ENCODE measurements at regions not wholly inside any gene's neighbourhood (a gene's known extent, or its start where the extent isn't known, plus 50 kb on each side); places are given as distances from the start of the nearest gene placed in this dataset.

DNA sequence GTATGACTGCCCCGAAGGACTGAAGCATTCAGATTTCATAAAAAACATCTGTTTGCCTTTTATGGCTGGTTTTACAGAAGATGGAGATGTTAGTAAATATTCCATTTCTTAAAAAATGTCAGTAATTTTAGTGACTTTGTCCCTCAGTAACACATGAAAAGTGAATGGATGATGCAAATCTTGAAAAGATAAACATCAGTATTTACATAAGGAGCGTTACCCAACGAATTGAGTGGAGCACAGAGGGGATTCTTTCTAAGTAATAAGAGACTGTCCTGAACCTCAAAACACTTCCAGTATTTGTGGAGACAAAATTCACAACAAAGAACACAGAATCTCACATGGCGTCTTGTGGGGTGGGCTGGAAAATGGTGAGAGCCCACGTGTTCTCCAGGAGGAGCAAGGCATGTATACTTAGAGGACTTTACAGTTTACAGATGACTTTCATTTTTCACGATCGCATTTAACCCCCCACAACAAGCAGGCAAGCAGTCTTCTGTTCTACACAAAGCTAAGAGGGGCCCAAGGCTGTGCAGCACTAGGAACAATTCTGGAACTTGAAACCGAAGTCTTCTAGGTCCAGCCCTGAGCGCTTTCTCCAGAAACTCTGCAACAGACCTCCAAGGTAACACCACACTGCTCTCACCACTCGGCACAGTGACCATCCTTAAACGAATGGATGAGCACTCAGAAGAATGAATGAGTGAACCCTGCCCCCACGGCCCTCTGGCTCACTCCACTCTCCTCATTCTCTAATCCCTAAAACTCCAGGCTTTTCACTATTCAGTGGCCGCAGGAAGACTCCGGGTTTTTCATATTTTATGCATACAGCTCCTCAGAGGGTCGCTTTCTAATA lies 709.8 kb downstream of the UQCRFS1 start:
- DNase-seq (no peak), ATAC-seq (no peak)
- peaks cover 25% of the 10 kb centered on the region for H3K4me1 Mint-ChIP-seq (ENCODE audit: low read depth)
- no peak overlapping the region for H3K4me3 Mint-ChIP-seq
- no peaks in the 10 kb centered on the region for H3K9me3 Mint-ChIP-seq (ENCODE audit: insufficient read depth)
- ChIA-PET CTCF (interaction anchor here (2.2 kb wide), 1 partner anchor 131 kb away, joined by 5 read pairs; no protein-coding TSS in a partner anchor), POLR2A (no interaction called here)
- no peak overlapping the region for H3K27ac Mint-ChIP-seq
- H3K36me3 Mint-ChIP-seq (ENCODE audit: low read depth): no peaks in the 10 kb centered on the region
- H3K27me3 Mint-ChIP-seq (ENCODE audit: low read depth): no peaks in the 10 kb centered on the region

DNA sequence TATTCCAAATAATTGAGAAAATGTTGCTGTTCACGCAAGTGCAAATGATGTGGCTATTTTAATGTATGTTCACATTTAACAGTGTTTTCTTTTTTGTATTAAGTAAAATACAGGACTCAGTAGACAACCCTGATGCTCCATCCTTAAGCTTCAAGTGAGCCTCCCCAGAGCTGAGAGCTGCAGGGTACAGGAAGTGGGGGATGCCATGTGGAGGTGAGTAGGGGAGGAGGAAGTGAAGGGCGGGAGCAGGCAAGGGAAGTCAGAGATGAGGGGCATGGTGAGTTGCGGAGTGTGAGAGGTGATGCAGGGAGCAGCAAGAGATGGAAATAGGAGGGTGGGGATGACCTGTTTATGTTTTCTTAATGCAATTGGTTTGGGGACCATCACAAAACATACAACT lies 711.0 kb downstream of the UQCRFS1 start:
- Mint-ChIP-seq H3K27me3 (ENCODE audit: low read depth) (no peaks in the 10 kb centered on the region), H3K4me1 (ENCODE audit: low read depth) (peaks cover 25% of the 10 kb centered on the region), H3K4me3 (no peak overlapping the region), H3K9me3 (ENCODE audit: insufficient read depth) (no peaks in the 10 kb centered on the region), H3K27ac (no peak overlapping the region), H3K36me3 (ENCODE audit: low read depth) (no peaks in the 10 kb centered on the region)
- ChIA-PET POLR2A (no interaction called here), CTCF (no interaction called here)
- DNase-seq (no peak), ATAC-seq (no peak)

DNA sequence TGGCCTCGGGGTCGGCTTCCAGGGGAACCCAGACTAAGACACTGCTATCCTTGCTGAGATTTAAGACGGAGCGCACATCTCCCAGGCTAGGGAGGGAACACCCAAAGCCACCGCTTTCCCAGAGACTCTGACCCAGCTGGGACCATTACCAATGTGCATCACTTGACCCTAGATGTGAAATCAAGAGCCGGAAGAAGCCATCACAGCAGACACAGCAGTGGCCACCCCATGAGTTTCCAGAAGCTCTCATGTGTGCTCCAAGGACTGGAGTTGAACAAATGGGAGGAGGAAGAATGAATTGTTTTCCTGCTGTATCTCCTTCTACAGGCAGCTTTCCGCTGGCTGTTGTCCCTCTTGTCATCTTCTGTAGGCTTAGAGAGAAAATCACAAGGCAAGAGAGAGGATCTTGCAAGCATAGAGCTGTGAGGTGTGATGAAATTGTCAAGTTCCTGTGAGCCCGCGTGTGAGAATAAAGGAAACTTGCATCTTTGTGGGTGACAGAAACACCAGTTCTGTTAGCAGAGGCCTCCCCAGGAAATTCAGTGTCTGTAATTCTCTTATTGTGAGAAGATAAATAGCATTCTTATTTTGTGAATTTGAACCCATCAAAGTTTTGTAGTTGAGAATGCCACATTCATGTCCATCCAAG lies 711.8 kb downstream of the UQCRFS1 start:
- H3K4me1 Mint-ChIP-seq (ENCODE audit: low read depth): peaks cover 25% of the 10 kb centered on the region
- no peaks in the 10 kb centered on the region for H3K27me3 Mint-ChIP-seq (ENCODE audit: low read depth)
- no peak for DNase-seq
- H3K4me3 Mint-ChIP-seq: no peak overlapping the region
- H3K9me3 Mint-ChIP-seq (ENCODE audit: insufficient read depth): no peaks in the 10 kb centered on the region
- H3K27ac Mint-ChIP-seq: peak overlapping the region; percentile 60
- no peak for ATAC-seq
- ChIA-PET CTCF (no interaction called here), POLR2A (no interaction called here)
- H3K36me3 Mint-ChIP-seq (ENCODE audit: low read depth): no peaks in the 10 kb centered on the region

- Mint-ChIP-seq H3K27me3 (ENCODE audit: low read depth) (no peaks in the 10 kb centered on the region), H3K4me3 (no peak overlapping the region), H3K27ac (no peak overlapping the region), H3K4me1 (ENCODE audit: low read depth) (peaks cover 20% of the 10 kb centered on the region), H3K9me3 (ENCODE audit: insufficient read depth) (no peaks in the 10 kb centered on the region), H3K36me3 (ENCODE audit: low read depth) (no peaks in the 10 kb centered on the region)
- POLR2A ChIA-PET: no interaction called here
- CTCF ChIA-PET: no interaction called here
- ATAC-seq: no peak
- no peak for DNase-seq
Measured at GRCh38 chr19:28500296-28500695, 712.7 kb downstream of the UQCRFS1 start.

DNA sequence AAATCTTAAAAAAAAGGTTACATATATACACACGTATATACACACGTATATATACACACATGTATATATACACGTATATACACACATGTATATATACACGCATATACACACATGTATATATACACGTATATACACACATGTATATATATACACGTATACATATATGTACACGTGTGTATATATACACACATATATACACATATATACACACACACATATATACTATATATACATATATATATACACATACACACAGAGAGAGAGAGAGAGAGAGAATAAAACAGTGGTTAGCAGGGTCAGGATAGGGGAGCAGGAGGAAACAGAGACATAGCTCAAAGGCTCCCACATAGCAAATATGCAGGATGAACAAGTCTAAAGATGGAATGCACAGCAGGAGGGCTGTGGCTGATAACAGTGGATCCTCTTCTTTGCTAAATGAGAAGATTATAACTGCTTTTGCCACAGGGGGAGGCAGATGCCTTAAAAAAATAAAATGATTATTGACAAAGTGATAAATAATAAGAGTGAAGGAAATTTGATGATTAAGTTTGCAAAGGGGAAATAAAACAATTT lies 714.5 kb downstream of the UQCRFS1 start:
- H3K4me1 Mint-ChIP-seq (ENCODE audit: low read depth): peaks cover 18% of the 10 kb centered on the region
- DNase-seq (no peak), ATAC-seq (no peak)
- POLR2A ChIA-PET: no interaction called here
- no peaks in the 10 kb centered on the region for H3K27me3 Mint-ChIP-seq (ENCODE audit: low read depth)
- no peak overlapping the region for H3K27ac Mint-ChIP-seq
- CTCF ChIA-PET: no interaction called here
- no peaks in the 10 kb centered on the region for H3K36me3 Mint-ChIP-seq (ENCODE audit: low read depth)
- no peak overlapping the region for H3K4me3 Mint-ChIP-seq
- H3K9me3 Mint-ChIP-seq (ENCODE audit: insufficient read depth): no peaks in the 10 kb centered on the region

- CTCF ChIA-PET: no interaction called here
- Mint-ChIP-seq H3K36me3 (ENCODE audit: low read depth) (no peaks in the 10 kb centered on the region), H3K4me1 (ENCODE audit: low read depth) (peaks cover 18% of the 10 kb centered on the region), H3K9me3 (ENCODE audit: insufficient read depth) (no peaks in the 10 kb centered on the region), H3K27me3 (ENCODE audit: low read depth) (no peaks in the 10 kb centered on the region), H3K4me3 (no peak overlapping the region), H3K27ac (no peak overlapping the region)
- DNase-seq (no peak), ATAC-seq (no peak)
- POLR2A ChIA-PET: no interaction called here
Measured at GRCh38 chr19:28497887-28498286, 715.1 kb downstream of the UQCRFS1 start.

DNA sequence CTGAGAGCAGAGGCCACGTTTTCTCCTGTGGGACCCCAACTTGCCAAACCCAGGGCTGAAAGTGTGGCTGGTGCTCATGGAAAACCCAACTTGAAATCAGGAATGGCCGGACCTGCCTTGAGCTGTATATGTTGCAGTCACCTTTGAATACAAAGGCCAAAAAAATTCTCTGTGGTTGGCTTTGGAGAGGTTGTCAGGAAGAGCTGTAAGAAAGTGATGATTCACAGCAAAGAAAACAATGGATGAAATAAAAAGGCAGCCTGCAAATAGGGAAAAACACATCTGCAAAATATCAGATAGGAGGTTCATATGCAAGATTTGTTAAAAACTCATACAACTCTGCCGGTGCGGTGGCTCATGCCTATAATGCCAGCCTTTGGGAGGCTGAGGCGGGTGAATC lies 715.8 kb downstream of the UQCRFS1 start:
- Mint-ChIP-seq H3K36me3 (ENCODE audit: low read depth) (no peaks in the 10 kb centered on the region), H3K27me3 (ENCODE audit: low read depth) (no peaks in the 10 kb centered on the region), H3K9me3 (ENCODE audit: insufficient read depth) (no peaks in the 10 kb centered on the region), H3K27ac (no peak overlapping the region), H3K4me1 (ENCODE audit: low read depth) (peaks cover 15% of the 10 kb centered on the region), H3K4me3 (no peak overlapping the region)
- no peak for DNase-seq
- POLR2A ChIA-PET: no interaction called here
- CTCF ChIA-PET: no interaction called here
- ATAC-seq: no peak

DNA sequence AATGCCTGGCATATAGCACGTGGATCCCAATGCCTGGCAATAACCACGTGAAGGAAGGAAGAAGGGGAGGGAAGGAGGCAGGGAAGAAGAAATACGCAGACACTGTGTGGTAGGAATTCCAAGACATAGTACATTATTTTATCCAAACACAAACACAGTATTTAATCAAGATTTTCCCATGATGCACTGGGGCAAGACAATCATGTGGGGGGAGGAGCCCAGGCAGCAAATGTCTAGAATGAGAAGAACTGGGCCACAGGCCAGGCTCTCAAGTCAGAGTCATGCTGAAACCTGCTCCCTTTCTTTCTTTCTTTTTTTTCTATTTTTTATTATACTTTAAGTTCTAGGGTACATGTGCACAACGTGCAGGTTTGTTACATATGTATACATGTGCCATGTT lies 717.9 kb downstream of the UQCRFS1 start:
- no peak overlapping the region for H3K27ac Mint-ChIP-seq
- no peak for ATAC-seq
- CTCF ChIA-PET: no interaction called here
- POLR2A ChIA-PET: no interaction called here
- no peak overlapping the region for H3K4me3 Mint-ChIP-seq
- no peaks in the 10 kb centered on the region for H3K9me3 Mint-ChIP-seq (ENCODE audit: insufficient read depth)
- H3K36me3 Mint-ChIP-seq (ENCODE audit: low read depth): no peaks in the 10 kb centered on the region
- no peaks in the 10 kb centered on the region for H3K4me1 Mint-ChIP-seq (ENCODE audit: low read depth)
- H3K27me3 Mint-ChIP-seq (ENCODE audit: low read depth): no peaks in the 10 kb centered on the region
- no peak for DNase-seq

GRCh38 chr19:28494461-28494860 lies 718.5 kb downstream of the UQCRFS1 start:
- no peaks in the 10 kb centered on the region for H3K36me3 Mint-ChIP-seq (ENCODE audit: low read depth)
- H3K27me3 Mint-ChIP-seq (ENCODE audit: low read depth): no peaks in the 10 kb centered on the region
- no peak overlapping the region for H3K27ac Mint-ChIP-seq
- POLR2A ChIA-PET: no interaction called here
- no peaks in the 10 kb centered on the region for H3K4me1 Mint-ChIP-seq (ENCODE audit: low read depth)
- DNase-seq: no peak
- H3K9me3 Mint-ChIP-seq (ENCODE audit: insufficient read depth): no peaks in the 10 kb centered on the region
- CTCF ChIA-PET: no interaction called here
- no peak overlapping the region for H3K4me3 Mint-ChIP-seq
- ATAC-seq: no peak

DNA sequence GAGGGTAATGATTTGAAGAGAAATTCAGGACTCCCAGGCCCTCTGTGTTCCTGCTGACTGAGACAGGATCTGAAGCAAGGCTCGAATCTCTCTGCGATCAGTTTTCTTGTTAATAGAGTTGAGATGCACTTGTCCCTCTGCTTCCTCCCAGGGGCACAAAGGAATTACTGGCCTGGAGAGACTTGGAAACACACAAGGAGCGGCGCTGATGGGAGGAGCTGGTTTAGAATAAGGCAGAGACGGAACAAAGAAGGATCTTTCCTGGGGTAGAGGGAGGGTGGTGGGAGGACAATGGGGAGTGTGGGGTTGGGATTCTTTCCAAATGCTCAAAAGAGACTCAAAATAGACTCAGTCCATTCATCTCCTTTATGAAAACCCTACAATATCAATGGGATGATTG lies 719.1 kb downstream of the UQCRFS1 start:
- no peak overlapping the region for H3K27ac Mint-ChIP-seq
- POLR2A ChIA-PET: no interaction called here
- H3K27me3 Mint-ChIP-seq (ENCODE audit: low read depth): no peaks in the 10 kb centered on the region
- no peaks in the 10 kb centered on the region for H3K4me1 Mint-ChIP-seq (ENCODE audit: low read depth)
- H3K36me3 Mint-ChIP-seq (ENCODE audit: low read depth): no peaks in the 10 kb centered on the region
- CTCF ChIA-PET: no interaction called here
- DNase-seq (no peak), ATAC-seq (no peak)
- H3K4me3 Mint-ChIP-seq: no peak overlapping the region
- no peaks in the 10 kb centered on the region for H3K9me3 Mint-ChIP-seq (ENCODE audit: insufficient read depth)

DNA sequence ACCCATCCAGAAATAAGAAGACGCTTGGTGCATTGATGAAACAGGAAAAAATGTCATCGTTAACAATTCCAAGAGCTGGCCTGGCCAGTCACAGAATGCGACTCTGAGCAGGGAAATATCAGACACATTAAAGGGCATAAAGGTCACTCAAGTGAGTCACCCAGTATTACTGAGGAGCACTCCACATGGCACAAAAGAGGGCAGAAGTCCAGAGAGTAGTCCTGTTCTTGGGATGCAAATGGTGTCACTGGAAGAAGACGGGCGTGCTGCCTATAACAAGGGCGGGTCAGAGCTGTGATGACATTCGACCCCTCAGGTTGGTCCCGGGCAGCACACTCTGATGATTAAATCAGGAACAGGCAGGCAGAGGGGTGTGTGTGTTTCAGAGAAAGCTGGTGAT lies 720.3 kb downstream of the UQCRFS1 start:
- H3K9me3 Mint-ChIP-seq (ENCODE audit: insufficient read depth): no peaks in the 10 kb centered on the region
- DNase-seq (no peak), ATAC-seq (no peak)
- H3K4me1 Mint-ChIP-seq (ENCODE audit: low read depth): peaks cover 2% of the 10 kb centered on the region
- ChIA-PET CTCF (no interaction called here), POLR2A (no interaction called here)
- no peaks in the 10 kb centered on the region for H3K27me3 Mint-ChIP-seq (ENCODE audit: low read depth)
- H3K36me3 Mint-ChIP-seq (ENCODE audit: low read depth): no peaks in the 10 kb centered on the region
- no peak overlapping the region for H3K4me3 Mint-ChIP-seq
- H3K27ac Mint-ChIP-seq: no peak overlapping the region

DNA sequence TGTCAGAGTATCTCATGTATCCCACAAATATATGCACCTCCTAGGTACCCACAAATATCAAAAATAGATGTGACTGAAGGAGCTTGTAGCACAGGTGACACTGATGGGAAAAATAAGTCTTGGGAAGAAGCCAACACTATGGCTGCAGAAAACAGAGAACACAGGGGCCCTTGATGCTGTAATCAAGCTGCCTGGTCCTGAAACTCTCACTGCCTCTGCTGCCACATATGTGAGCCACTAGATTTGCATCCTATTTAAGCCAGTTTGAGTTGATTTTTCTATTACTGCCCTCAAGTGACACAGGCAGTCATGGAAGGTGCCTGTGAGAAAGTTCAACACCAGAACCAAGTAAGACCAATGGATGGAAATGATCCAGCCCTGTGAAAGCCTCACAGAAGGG lies 720.8 kb downstream of the UQCRFS1 start:
- CTCF ChIA-PET: no interaction called here
- no peak for ATAC-seq
- no peak overlapping the region for H3K27ac Mint-ChIP-seq
- POLR2A ChIA-PET: no interaction called here
- no peak overlapping the region for H3K4me3 Mint-ChIP-seq
- no peaks in the 10 kb centered on the region for H3K9me3 Mint-ChIP-seq (ENCODE audit: insufficient read depth)
- peaks cover 2% of the 10 kb centered on the region for H3K4me1 Mint-ChIP-seq (ENCODE audit: low read depth)
- no peaks in the 10 kb centered on the region for H3K36me3 Mint-ChIP-seq (ENCODE audit: low read depth)
- no peak for DNase-seq
- no peaks in the 10 kb centered on the region for H3K27me3 Mint-ChIP-seq (ENCODE audit: low read depth)

Data from activated CD8-positive, alpha-beta T cell treated with anti-CD3 and anti-CD28 coated beads, Interleukin-2, amount 10 ng/mL, durations not matched to agents 7 days and 5 days (primary cell).